Stimulated activated CD4-positive, alpha-beta T cell treated with anti-CD3 and anti-CD28 coated beads, Interleukin-4, amount 100 ng/mL, for 24 hours (primary cell): ENCODE measurements at regions not wholly inside any gene's neighbourhood (a gene's known extent, or its start where the extent isn't known, plus 50 kb on each side); places are given as distances from the start of the nearest gene placed in this dataset.

ENCODE experiments used
- DNase-seq: peaks from one replicate; pipeline ENCODE4 v3.0.0-alpha.2; 2020

DNA sequence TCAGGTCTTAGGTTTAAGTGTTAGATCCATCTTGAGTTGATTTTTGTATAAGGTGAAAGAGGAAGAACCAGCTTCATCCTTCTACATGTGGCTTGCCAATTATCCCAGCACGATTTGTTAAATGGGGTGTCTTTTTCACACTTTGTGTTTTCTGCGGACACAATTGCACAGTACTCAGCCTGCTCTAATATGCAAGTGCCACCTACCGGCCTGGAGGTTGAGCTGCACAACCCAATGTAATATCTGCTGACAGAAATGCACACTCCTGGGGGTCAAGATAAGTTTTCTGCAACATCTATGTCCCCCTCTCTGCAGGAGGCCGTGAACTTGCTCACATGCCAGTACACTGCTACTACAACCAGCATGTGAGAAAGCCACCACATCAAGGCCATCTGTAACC is 791.9 kb upstream of the ROBO1 start:
- no peak for DNase-seq

DNA sequence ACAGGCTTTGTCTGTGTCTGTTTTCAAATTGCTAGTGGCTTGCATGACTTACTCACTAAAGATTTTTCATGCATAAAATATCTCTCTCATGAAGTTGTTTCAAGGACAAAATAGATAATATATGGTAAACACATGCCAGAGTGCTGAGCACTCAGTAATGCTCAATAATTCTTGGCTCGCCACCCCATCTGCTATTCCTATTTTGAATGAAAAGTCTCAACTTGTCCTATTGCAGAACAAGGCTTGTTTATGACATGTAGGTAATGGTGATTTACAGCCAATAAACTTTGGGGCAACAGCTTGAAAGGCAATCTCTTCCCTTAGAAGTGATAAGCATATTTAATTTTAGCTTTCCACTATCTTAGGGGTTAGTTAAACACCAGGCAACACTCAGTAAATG is 789.0 kb upstream of the ROBO1 start:
- DNase-seq = no peak

DNA sequence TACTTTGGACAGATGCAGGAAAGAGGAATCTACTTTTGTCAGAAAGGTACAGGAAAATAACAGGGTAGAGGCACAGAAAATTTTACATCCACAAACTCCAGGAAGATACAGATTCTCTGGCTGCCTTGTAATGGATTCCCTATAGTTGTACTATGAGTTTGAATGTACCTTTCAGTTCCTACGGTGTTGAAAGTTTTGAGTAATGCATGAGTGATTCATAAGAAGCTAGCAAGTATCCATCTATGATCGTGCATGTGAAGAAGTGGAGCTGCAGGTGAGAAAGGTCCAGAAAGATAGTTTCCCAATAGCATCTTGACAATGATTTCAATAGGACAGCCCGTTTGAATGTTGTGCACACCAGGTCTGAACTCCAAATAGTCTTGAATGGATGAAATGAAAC is 786.5 kb upstream of the ROBO1 start:
- no peak for DNase-seq

DNA sequence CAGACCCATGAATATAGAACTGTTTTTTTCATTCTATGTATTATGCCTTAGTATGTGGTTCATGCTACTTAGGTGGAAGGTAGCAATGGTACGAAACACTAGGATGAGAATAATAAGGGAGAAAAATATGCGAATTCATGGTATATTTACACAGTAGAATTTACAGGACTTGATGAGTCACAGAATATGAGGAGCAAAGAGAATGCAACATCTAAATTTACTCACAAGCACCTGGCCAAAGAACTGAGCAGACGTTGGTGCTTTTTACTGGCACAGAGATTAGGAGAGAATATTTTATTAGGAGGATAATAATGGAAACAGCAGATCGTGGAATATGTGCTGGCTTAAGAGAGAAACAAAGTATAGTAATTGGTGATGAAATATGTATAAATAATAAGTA is 785.4 kb upstream of the ROBO1 start:
- no peak for DNase-seq

DNA sequence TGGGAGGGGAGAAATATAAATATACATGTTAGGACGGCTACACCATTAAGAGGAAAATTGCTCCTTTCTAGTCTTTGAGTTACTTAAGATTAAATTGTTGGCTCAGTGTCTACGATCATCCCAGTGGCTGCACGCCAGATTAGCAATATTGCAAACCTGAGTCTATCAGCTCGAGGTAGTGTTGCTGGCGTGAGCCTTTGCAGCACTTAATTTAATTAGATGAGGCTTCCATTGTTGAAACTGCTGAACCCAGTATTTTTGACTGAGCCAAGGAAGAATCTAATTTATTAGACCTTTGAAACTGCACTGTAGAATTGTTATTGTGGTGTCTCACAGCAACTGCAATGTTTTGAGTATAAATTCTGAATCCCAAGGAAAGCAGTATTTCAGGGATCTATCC is 782.4 kb upstream of the ROBO1 start:
- no peak for DNase-seq

DNA sequence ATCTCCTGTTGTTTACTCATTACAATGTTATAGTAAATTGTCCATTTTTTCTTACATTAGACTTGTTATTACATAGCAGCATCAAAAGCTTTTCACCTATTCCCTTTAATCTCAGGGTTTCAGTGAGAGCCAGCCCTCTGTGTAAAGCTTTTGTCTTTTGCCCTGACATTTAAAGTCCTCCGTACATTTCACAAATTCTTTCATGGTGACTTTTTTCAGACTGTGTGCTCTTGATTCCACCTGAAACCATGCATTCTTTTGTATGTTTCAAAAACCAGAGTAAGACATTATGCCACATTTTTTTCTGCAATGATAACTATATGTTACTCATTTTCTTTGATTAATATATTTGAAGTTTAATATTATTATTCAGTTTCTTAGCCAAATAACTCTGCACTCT is 781.4 kb upstream of the ROBO1 start:
- no peak for DNase-seq

DNA sequence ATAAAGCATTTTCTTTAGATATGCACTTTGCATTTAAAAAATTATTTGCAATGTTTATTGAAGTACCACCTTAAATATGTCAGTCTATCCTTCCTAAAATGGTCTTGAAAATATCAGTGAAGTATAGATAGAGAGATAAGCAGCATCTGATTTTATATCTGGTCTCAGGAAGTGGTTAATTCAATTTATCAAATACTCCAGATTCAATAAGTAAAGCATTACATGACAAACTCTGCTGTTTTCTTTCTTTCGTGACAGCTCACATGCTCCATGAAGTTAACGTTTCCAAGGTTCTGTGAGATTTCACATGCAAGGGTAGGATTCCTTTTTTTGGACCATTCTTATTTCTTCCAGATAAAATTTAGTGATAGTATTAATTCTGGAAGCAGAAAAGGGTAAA is 775.4 kb upstream of the ROBO1 start:
- no peak for DNase-seq

DNA sequence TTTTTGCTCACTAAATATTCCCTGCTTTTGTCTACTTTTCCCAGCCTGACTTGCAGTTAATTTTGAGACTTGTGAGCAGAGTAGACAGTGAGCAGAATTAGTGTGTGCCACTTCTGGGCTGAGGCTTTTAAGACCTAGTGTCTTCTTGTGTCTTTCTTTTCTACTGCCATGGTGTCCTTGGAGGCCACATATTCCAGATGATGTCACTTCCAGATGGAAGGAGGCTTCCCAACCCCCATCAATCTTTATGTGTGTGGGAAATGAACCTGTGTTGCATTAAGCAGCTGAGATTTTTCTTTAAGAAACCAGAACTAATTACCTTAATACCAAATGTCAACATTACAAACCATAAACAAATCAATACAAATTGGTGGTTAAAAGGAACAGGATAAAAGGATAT is 774.7 kb upstream of the ROBO1 start:
- DNase-seq = no peak

DNA sequence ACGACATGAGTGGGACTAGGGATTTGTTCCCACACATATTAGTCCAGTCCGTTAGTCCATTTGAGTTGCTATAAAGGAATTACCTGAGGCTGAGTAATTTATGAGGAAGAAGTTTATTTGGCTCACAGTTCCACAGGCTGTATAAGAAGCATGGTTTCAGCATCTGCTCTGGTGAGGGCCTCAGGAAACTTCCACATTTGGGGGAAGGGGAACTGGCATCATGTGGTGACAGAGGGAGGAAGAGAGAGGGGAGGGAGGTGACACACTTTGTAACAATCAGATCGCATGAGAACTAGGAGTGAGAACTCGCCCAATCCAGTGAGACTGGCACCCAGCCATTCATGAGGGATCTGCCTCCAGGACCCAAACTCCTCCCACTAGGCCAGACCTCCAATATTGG is 769.9 kb upstream of the ROBO1 start:
- DNase-seq = no peak

DNA sequence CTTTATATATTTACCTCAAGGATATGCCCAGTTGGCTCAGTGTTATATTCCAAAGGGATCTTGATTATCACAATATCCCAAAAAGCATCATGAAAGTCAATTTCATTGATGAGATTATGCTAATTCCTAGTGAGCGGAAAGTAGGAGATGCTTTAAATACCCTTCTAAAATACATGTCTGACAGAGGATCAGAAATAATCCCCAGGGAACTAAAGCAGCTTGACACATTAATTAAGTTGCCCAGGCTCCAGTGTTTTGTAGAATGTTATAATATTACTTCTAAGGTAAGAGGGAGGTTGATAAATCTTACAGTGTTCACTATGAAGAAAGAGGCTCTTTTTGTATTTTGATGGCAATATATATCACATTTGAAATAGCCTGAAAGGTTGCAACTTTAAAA is 767.5 kb upstream of the ROBO1 start:
- no peak for DNase-seq

DNA sequence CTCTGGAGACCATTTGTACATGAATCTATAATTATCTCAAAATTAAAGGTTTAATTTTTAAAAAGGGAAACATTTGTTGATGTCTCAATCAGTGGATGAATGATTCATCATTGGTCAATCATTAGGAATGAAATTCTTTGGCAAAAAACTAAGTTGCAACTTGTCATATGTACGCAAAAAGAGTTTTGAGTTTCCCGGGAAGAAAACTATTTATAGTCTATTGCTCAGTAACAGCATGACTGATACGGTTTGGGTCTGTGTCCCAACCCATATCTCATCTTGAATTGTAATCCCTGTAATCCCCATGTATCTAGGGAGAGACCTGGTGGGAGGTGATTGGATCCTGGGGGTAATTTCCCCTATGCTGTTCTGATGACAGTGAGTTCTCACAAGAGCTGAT is 765.8 kb upstream of the ROBO1 start:
- DNase-seq = no peak

DNA sequence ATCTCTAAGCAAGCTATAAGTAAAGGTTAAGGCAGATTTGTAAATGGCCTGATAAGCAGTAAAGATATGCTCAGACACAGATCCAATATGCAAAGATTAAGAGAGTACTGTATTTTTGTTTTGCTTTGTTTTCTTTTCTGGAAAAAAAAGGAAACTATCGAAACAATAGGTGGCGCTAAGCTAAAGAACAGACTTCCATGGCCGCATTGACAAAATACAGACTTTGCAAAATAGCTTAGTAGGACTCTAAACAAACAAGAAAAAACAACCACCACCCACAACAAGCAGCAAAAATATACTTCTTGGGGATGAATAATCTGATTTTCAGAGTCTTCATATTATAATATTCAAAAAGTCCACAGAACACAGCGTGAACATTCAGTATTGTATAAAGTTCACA is 758.4 kb upstream of the ROBO1 start:
- DNase-seq = no peak

DNA sequence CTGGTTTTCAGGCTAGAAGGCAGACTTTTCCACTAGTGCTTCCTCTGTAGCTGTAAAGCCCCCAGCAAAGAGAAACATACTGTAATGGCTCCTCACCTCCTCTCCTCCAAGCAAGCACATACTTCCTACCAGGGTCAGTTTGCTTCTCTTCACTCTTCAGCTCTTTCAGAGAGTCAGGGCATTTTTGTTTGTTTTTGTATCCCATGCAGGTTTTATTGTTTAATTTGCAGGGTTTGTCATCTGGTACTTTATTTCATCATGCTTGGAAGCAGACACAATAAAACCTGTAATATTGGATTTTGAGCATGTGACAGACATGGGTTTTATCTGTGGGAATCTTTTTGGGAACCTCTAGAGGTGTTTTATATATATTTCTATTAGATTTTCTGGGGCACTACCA is 753.3 kb upstream of the ROBO1 start:
- DNase-seq = no peak

DNA sequence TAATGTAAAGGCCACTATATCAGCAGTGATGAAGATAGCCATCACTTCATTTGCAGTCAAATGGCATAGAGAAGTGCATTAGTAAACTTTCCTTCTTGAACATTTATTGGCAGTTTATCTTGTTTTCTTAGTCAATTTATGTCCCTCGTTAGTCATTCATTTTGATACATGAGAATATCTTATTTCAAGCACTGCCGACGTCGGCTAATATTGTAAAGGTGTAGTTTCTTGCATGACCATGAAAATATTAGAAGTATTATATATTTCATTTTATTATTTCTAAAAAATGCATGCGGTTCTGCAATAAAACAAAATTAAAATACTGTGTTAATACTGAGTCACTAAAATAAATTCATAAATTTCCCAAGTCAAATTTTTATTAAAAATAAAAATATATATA is 751.6 kb upstream of the ROBO1 start:
- DNase-seq = no peak

DNA sequence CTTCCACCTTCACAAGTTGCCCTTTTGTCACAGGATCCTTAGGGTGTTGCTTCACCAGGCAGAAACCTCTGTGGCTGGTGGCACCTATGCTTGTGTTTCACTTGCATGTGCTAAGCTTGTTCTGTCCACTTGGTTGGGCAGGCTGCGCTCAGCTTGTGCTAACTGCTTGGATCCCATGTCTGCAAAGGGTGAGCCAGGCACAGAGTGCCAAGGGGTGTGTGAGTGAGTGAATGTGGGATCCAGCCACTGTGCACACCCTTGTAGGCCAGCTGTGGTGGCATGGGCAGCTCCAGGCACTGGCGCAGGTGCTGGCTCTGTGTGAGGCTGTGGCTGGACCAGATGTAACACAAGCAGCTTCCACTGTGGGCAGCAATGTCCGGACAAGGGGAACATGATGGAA is 728.7 kb upstream of the ROBO1 start:
- no peak for DNase-seq

DNA sequence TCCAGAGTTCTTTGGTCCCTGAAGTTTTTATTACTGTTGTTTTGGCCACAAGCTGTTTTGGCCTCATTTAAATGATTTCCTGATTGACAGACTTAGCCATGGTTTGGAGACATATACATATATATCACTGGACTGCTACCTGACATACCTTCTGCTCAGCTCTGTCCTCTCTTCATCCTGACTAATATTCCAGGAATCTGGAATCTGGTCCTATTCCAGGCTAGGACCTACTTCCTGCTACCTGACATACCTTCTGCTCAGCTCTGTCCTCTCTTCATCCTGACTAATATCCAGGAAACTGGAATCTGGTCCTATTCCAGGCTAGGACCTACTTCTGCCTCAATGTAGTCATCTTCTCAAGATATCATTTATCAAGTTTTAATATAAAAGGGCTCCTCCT is 724.4 kb upstream of the ROBO1 start:
- DNase-seq = no peak

DNA sequence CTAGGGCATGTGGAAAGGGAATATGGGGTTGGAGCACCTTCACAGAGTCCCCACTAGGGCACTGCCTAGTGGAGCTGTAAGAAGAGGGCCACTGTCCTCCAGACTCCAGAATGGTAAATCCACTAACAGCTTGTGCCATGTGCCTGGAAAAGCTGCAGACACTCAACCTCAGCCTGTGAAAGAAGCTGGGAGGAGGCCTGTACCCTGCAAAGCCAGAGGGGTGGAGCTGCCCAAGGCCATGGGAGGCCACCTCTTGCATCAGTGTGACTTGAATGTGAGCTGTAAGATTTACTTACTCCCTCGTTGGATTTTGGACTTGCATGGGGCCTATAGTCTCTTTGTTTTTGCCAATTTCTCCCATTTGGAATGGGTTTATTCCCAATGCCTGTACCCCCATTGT is 705.2 kb upstream of the ROBO1 start:
- DNase-seq = no peak

DNA sequence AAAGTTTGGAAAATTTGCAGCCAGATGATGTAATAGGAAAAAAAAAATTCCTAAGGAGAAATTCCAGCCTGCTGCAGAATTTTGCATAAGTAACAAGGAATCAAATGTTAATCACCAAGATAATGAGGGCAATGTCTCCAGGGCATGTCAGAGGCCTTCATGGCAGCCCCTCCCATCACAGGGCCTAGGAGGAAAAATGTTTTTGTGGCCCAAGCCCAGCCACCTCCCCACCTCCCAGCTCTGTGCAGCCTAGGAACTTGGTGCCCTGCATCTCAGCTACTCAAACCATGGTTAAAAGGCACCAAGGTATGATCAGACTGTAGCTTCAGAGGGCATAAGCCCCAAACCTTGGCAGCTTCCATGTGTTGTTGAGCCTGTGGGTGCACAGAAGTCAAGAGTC is 704.7 kb upstream of the ROBO1 start:
- DNase-seq = no peak

DNA sequence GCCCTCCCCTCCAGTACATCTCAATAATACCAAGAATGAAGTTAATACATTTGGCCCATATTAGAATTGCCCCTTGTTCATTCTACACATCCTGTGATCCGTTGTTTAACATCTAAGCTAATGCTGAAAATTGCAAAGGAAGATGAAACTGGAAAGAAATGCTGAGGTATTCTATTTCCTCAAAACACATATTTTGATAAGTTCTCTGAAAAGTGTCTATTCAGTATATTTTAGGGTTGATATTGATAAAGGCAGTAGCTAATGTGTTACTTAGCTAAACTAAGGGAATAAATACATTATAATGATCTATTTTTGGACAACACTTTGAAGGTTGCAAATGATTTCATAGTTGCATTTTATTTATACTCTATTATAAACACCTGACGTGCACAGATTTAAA is 702.6 kb upstream of the ROBO1 start:
- no peak for DNase-seq

DNA sequence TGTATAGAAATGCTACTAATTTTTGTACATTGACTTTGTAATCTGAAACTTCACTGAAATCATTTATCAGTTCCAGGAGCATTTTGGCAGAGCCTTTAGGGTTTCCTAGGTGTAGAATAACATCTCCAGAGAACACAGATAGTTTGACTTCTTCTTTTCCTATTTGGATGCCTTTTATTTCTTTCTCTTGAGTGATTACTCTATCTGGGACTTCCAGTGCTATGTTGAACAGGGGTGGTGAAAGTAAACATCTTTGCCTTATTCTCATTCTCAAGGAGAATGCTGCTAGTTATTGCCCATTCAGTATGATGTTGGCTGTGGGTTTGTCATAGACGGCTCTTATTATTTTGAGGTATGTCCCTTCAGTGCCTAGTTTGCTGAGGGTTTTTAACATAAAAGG is 697.9 kb upstream of the ROBO1 start:
- no peak for DNase-seq

DNA sequence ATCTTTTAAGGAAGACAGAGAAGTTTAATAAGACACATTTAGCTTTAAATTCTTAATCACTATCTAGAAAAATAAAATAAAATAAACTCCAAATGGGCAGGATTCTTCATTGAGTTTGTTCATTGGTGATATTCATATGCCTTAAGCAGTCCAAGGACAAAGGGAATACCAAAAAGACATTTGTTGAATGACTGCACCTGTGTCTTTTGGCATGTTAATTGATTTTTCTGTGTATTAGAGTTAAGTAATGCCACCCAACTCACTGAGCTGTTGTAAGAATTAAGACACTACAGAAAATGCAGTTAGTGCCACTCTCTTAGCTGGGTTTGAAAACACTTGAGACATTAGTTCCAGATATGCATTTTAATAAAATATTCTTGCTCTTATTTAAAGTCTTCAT is 683.6 kb upstream of the ROBO1 start:
- DNase-seq = no peak

DNA sequence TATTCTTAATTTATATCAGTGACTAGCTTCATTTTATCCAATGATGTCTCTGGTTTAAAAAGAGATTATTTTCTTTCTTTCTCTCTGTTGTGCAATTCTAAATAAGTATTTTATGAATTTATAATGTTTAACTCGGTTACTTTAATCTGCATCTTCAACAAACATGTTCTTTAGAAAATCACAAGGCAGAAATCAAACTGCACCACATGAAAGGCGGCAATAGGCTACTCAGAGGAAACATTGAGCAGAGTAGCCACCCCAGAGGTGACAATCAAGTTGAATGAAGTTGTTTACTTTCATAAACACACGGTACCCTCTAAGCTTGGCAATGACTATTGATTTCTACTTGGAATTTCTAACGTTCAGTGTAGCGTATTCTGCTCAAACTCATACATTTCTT is 677.8 kb upstream of the ROBO1 start:
- DNase-seq = no peak

DNA sequence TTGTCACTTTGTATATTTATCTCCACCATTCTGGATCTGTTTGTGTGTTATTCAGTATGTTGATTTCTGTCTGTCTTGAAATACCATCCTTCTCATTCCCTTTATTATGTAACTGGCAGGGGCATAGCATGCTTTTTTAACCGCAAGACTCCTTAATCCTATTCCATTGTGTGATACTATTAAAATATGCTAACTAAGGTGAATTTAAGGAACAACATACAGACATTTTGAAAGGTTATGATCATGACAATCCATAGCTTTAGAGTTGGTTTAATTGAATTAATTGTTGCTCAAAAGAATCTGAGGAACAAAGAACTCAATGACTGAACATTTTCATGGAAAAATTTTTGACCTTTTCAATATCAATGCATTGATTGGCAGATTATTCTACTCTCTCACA is 677.3 kb upstream of the ROBO1 start:
- DNase-seq = no peak

DNA sequence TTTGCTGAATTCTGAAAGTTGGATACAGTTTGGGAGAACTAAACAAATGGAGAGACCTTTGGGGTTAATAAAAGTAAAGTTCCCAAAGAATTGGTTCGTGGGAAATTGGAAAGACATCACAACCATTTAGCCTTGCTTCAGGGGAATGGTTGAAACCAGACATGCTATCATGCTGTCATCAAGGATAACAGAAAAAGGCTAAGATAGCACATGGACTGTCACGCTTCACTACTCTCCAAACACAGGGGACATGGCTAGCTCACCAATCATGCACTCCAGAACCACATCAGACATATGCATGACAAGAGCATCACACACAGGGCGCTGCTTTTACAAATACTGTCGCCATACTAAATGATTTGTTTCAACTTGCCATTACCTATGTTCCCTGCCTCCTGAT is 671.7 kb upstream of the ROBO1 start:
- no peak for DNase-seq

DNA sequence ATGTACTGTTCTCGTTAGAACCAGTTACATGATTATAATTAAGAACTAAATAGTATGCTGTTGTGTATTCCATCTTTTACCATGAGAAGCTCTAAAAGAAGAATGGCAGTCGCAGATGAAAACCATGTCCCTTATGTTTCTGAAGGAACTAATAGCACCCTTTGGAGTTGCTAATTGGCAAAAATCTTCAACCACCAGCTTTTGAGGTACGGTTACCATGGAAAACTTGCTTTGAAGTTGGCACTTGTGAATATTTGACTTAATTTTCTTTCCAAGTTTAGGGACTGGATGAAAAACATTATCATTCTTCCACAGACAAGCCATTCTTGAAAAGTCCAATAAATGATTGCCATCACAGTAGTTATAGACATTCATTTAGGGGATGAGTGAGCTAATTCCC is 666.6 kb upstream of the ROBO1 start:
- DNase-seq = no peak

DNA sequence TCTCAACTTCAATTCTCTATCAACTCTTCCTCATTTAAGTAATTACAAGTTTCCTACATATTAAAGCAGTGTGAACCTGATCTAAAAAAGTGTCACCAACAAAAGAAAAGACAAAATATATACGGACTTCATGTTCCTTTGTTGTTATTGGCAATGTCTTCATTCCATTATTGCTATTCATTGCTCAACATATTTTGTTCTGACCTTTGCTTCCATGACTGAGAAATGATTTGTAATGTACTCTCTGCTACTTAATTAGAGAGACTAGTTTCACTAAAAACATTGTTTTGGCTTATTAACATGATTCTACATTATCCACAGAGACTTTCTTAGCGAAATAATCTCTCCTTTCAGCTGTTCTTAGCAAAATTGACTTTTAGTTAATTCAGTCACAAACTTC is 657.2 kb upstream of the ROBO1 start:
- no peak for DNase-seq
